ENCODE measurements at regions not wholly inside any gene's neighbourhood (a gene's known extent, or its start where the extent isn't known, plus 50 kb on each side); places are given as distances from the start of the nearest gene placed in this dataset.

- DNase-seq (ENCODE audit: low read depth), result no peak
- no peak overlapping the region for H3K4me3 ChIP-seq (ENCODE audit: control insufficient read depth, low read depth, low read length)
- TF ChIP-seq, protein P1, sequence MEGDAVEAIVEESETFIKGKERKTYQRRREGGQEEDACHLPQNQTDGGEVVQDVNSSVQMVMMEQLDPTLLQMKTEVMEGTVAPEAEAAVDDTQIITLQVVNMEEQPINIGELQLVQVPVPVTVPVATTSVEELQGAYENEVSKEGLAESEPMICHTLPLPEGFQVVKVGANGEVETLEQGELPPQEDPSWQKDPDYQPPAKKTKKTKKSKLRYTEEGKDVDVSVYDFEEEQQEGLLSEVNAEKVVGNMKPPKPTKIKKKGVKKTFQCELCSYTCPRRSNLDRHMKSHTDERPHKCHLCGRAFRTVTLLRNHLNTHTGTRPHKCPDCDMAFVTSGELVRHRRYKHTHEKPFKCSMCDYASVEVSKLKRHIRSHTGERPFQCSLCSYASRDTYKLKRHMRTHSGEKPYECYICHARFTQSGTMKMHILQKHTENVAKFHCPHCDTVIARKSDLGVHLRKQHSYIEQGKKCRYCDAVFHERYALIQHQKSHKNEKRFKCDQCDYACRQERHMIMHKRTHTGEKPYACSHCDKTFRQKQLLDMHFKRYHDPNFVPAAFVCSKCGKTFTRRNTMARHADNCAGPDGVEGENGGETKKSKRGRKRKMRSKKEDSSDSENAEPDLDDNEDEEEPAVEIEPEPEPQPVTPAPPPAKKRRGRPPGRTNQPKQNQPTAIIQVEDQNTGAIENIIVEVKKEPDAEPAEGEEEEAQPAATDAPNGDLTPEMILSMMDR (conservative IDR thresholded peaks at IDR 0.05; ENCODE audit: control insufficient read depth, insufficient read depth, low read depth, low read length), result no peak
These were observed 296.4 kb upstream of the STS start for GRCh38 chrX:6851140-6851539.

- DNase-seq (ENCODE audit: low read depth), result no peak
- no peak overlapping the region for H3K4me3 ChIP-seq (ENCODE audit: control insufficient read depth, low read depth, low read length)
- TF ChIP-seq, protein P1 (conservative IDR thresholded peaks at IDR 0.05; ENCODE audit: control insufficient read depth, insufficient read depth, low read depth, low read length), result no peak
These were observed 297.6 kb upstream of the STS start for GRCh38 chrX:6849716-6850414.

DNA sequence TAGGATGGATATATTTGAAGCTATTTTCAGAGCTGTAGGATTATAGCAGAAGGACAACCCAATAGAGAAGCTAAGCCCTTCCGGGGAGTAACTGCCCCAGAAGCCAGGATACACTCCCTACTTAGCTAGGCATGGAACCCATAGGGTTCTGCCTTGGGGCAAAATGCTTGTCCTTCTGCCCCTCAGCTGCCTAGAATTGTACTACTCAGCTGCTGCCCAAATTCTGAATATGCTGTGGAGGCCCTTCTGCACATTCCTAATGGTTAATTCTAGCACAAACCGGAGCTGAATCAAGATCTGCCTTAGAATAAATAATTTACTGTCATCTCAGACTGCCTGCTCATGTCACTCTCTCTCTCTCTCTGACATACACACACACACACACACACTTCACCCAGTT lies 297.7 kb upstream of the VCX3A start:
- H3K4me3 ChIP-seq (ENCODE audit: control insufficient read depth, low read depth, low read length), result no peak overlapping the region
- DNase-seq (ENCODE audit: low read depth), result no peak
- TF ChIP-seq, protein P1 (conservative IDR thresholded peaks at IDR 0.05; ENCODE audit: control insufficient read depth, insufficient read depth, low read depth, low read length), result no peak

GRCh38 chrX:6826856-6827255 lies 291.9 kb upstream of the VCX3A start:
- TF ChIP-seq, protein P1 (conservative IDR thresholded peaks at IDR 0.05; ENCODE audit: control insufficient read depth, insufficient read depth, low read depth, low read length), result no peak
- DNase-seq (ENCODE audit: low read depth), result no peak
- H3K4me3 ChIP-seq (ENCODE audit: control insufficient read depth, low read depth, low read length), result no peak overlapping the region

GRCh38 chrX:6821730-6822129 lies 286.8 kb upstream of the VCX3A start:
- TF ChIP-seq, protein P1 (conservative IDR thresholded peaks at IDR 0.05; ENCODE audit: control insufficient read depth, insufficient read depth, low read depth, low read length), result no peak
- DNase-seq (ENCODE audit: low read depth), result no peak
- H3K4me3 ChIP-seq (ENCODE audit: control insufficient read depth, low read depth, low read length), result no peak overlapping the region

DNA sequence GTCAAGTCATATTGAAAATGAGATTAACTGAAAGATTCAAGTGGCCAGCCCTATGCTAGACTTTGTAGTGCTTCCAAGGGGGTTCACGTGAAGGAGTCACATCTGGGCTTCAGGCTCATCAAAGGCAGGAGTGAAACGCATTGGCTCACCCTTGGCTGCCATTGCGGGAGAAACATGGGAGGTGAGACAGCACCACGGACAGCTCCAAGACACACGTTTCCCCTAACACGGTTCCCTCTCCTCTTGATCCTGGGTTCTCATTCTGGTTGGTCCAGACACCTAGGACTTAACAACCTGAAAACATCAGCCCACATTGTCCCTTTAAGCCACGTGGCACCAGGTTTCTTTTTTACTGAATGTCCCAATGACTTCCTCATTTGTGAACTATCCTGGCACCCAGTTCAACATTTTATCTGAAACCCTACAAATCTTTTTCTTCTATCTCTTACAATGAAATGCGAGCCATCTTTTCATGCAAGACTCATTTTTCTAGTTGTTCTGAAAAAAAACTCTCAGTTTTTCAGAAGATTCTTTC lies 279.0 kb upstream of the VCX3A start:
- DNase-seq (ENCODE audit: low read depth), result no peak
- H3K4me3 ChIP-seq (ENCODE audit: control insufficient read depth, low read depth, low read length), result no peak overlapping the region
- TF ChIP-seq, protein P1 (conservative IDR thresholded peaks at IDR 0.05; ENCODE audit: control insufficient read depth, insufficient read depth, low read depth, low read length), result no peak

Data from fibroblast of mammary gland (primary cell).